SHP77 (cell line): ENCODE measurements at regions not wholly inside any gene's neighbourhood (a gene's known extent, or its start where the extent isn't known, plus 50 kb on each side); places are given as distances from the start of the nearest gene placed in this dataset.

Experiments
- DNase-seq, 2 experiments: peaks; one replicate each; lab custom pipeline; 2025; lab: John Stamatoyannopoulos, UW

DNA sequence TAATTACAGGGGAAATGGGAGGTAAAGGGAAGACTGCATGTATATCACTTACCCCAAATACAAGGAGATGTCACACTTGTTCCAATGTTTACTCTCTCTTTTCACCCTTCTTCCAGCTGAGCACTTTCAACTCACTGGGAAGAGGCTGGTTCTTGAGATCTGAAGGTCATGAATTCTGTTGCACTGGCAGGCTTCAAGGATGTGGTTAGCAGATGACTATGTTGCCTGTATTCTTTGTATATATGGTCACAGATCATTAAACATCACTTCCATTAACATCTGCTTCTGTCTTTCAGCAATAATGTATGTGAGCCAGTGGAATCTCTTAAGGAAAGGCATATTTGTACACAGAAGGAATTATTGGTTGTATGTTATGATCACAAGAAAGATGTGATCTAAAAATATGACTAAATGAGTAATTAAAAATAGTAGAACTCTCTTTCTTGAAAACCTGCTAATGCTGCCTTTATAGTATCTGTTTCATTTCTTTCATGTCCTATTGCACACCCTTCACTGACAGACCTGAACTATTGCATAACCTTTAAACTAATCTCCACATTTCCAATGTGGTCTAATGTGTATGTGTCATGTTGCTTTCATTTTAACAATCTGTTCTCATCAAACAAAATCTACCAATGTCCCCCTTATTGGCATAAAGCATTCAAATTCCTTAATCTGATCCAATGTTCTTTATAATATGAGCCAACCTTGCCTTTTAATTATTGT, 131.4 kb upstream of the EPHA7 start:
- DNase-seq: peak in 1 of 2 experiments; percentile 23

DNA sequence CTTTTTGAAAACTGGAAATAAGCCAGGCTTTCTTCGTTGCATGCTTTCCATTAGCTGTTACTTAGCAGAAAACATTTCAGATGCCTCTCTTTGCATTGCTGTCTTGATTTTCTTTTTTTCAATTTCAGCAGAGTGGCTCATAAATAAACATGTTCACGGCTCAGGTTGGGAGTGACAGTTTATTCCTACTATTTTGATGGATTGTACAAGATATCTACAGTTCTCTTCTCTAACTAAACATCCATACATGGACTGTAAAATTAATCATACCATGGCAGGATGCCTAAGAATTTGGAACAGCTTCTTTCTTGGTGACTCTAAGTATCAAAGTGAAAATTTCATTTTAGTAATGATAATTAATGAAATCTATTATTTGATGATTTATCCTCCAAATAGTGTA, 130.5 kb upstream of the EPHA7 start:
- no peak for DNase-seq

DNA sequence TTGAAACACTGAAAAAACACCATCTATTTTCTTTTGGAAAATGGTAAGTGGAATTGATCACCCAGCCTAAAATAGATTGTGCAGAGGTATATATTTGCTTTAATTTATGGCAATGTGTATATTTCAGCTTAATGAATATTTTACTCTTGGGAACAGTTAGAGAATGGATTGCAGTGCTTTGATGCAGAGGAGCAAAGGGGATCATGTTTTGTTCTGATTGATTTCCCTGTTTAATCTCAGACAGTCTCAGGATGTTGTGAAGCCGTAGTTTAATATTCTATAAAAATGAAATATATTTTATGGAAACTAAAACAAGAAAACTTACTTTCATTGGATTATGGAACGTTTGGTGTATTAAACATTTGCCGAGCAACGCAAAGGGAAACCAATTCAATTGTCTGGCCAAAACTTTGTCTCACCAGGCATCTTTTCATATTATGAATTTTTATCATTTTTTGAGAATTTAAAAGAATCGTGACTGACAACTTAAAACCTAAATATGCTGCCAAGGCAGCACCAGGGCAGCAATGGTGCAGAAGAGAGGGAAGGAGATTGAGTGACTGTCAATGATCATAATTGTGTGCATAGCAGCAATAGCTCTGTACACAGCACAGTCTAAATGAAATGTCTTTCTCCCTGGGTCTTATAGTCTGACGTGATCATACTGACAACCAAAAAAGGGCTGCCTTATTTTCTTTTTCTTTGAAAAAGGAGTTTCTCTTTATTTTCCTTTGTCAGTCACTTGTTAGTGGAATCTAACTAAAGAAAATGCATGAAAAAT, 105.5 kb upstream of the EPHA7 start:
- DNase-seq: no peak

DNA sequence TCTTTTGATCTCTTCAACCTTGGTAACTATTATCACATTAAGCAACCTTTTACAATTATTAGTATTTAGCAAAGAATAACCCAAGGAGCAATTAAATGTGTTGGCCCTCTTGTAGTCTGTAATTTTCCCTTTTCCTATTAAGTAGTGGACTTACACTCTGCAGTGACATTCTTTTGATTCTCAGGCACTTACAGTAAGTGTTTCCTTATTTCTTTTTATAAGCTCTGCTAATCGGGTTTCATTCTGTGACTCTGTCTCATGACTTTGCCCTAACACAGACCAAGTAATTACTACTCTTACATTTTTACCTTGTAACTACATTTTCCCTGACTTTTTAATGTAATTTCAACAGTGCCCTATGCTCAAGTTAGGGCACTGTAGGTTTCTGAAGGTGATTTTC, 104.0 kb upstream of the EPHA7 start:
- no peak for DNase-seq

DNA sequence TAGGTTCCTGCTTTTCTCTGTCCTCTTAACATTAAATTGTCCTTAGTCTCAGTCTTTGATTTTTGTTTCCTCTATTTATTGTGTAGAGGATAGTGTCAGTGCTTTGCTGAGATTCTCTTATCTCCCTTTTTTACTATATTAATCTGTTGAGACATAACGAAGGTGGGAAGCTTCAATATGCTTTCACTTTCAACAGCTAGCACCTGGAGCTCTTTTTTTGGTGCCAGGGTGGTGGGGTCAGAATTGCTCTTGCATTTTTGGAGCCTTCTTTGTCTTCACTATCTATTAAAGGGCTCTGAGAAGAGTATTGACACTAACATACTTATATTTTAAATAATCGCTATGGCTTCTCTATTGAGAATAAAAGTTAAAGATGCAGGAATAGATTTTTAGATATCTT, 97.1 kb upstream of the EPHA7 start:
- no peak for DNase-seq

DNA sequence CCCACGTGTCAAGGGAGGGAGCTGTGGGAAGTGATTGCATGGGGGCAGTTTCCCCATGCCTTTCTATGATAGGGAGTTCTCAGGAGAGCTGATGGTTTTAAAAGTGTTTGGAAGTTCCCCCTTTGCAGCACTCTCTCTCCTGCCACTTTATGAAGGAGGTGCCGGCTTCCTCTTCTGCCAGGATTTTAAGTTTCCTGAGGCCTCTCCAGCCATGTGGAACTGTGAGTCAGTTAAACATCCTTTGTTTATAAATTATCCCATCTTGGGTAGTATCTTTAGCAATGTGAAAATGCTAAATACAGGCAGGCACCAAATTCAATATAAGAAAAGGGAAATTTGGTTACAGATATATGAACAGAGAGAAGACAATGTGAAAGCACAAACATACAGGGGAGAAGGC, 96.4 kb upstream of the EPHA7 start:
- no peak for DNase-seq

DNA sequence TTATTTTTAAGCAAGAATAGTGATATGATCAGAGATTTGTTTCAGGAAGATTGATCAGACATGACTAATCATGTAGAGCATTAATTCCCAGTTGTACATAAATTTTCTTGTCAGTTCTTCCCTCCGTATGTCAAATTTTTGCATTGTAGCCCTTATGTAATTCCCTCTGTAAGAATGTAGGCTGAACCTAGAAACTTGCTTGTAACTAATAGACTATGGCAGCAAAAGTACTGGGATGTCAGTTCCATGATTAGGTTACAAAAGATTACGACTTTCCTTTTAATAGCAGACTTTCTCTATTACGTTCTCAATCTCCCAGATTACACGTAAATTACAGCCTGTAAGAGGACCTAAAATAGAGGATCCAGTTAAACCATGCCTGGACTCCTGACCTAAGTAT, 79.4 kb upstream of the EPHA7 start:
- no peak for DNase-seq

DNA sequence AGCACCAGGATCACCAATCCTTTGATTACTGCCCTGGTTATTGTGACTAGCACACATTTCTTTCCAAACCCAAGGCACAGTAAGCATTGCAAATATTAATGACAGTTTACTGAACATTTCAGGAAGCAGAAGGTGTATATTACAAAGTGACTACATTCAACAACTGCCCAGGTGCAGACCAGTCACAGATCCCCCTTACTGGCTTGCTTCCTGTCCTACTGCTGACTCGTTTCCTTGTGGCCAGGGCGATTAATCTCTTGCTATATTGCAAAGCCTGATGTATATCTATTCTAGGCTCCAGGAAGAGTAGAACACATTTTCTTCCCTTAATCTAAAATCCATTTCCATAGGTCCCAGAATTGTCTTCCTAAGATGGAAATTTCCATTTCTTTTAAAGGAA, 77.2 kb upstream of the EPHA7 start:
- DNase-seq: no peak

DNA sequence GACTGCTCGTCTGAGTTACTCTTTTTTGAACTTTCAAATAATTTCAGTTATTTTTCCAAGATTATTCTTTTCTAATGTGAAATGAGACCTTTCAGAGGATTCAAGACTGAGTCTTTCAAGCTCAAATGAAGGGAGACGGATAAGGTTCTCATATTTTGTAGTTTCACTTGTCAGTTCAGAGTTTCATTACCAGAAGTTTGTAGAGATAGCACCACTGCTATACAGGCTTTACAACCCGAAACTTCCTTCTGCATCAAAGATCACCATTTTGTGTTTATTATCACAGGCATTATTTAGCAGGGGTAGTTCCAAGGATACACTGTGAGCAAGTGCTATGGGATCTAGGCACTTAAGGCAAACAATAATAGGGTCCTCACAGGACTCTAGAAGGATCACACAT, 74.7 kb upstream of the EPHA7 start:
- DNase-seq: no peak

DNA sequence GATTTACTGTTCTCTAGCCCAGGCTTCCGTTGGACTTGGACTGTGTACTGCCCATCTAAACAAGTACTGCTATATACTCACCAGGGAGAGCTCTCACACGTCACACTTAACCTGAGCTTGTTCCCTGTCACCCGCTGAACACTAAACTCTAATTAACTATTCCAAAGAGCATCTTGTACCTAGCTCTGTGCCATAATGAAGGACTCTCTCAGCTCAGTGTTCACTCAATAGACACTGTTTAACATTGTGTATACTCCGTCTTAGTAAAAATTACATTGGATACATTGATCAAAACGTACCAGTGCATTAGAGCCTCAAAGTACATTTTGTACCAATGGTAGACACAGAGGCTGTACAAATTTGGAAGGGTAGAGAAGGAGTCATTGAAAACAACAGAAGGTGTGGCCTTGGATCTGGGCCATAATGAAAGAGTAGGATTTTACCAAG, 55.4 kb upstream of the EPHA7 start:
- DNase-seq: no peak

DNA sequence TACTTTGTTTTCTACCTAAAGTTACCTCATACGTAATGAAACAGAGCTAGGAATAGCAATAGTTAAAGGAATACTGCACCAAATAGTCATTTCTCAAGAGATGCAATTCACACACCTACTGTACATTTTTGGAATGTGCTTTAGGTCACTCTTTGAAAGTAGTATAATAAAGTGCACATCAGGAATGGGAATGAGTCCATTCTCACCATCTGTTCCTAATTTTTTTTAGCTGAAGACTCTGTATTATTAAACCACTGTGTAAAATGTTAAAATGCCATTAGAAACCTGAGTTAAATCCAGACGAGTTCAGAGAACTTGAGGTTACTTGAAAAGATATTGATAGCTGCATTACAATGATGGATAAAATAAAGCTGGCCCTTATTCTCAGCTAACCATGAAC, 51.9 kb upstream of the EPHA7 start:
- no peak for DNase-seq
